ENCODE measurements at regions not wholly inside any gene's neighbourhood (a gene's known extent, or its start where the extent isn't known, plus 50 kb on each side); places are given as distances from the start of the nearest gene placed in this dataset.

DNA sequence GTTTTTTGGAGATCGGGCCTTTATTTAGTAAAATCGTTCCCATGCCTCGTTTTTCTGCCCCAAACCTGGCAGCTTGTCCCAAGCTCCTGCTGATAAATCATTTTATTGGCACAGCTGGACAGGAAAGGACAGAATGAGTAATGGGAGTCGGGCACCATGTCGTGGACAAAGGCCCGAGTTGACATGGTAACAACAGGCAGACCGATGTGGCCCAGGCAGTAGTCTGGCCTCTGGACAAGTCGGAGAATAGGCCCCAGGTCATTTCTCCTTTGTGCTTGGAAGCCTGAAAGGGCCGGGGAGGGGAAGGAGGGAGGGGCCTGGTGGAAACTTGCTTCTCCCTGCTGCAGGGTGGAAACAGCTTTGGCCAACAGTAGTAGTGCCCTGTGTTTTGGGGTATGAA, 234.9 kb downstream of the SUDS3 start:
- DNase-seq: no peak

DNA sequence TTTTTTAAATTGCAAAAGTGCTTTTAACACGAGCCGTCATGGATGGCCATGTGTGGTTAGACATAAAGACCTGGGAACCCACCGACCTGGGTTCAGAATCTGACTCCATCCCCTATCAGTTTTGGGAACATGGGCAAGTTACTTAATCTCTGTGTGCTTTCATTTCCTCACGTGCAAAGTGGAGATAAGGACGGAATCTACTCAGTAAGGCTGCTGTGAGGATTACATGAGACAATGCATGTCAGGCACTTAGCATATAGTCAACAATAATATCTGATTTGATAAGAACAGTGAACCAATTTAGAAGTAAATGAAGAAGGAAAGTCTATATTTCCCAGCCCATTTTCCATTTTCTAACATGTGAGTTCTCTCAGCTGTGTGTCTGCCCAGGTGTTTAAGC, 235.4 kb downstream of the SUDS3 start:
- no peak for DNase-seq

- DNase-seq: no peak
Observed at GRCh38 chr12:118617611-118618450, 241.5 kb downstream of the SUDS3 start.

- DNase-seq: no peak
Observed at GRCh38 chr12:118618695-118619094, 242.3 kb downstream of the SUDS3 start.

GRCh38 chr12:118625050-118625675, 248.8 kb downstream of the SUDS3 start:
- DNase-seq: no peak

DNA sequence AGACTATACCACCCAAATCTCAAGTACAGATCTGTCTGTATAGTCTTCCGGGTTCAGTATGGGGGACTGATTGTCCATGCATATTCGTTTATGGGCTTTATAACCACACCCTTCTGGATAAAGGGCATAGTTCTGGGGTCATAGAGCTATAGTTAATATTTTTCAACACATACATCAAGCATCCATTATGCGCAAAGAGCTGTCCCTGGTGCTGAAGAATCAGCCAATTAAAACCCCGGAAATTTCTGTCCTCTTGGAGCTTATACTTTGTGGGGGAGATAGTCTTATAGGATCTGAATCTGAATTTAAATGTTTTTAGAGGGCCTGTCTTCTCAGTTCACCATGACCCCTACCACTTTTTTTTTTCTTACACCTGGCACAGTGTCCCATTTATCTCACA, 256.7 kb downstream of the SUDS3 start:
- no peak for DNase-seq

DNA sequence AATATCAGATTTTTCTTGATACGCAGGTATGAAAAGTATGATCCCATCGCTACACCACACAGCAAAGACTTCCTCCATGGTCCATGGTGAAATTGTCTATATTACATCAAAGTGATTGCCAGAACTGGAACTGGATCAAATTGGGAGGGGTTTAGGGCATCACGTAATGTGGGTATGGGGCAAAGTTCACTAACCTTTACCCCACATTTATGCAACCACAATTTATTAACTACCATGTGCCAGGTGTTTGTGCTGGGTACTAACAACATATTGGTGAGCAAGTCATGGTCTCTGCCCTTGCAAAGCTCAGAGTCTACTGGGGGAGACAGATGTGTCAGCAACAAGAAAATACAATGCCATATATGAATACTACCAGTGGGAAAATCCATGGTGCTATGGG, 258.9 kb downstream of the SUDS3 start:
- DNase-seq: no peak

DNA sequence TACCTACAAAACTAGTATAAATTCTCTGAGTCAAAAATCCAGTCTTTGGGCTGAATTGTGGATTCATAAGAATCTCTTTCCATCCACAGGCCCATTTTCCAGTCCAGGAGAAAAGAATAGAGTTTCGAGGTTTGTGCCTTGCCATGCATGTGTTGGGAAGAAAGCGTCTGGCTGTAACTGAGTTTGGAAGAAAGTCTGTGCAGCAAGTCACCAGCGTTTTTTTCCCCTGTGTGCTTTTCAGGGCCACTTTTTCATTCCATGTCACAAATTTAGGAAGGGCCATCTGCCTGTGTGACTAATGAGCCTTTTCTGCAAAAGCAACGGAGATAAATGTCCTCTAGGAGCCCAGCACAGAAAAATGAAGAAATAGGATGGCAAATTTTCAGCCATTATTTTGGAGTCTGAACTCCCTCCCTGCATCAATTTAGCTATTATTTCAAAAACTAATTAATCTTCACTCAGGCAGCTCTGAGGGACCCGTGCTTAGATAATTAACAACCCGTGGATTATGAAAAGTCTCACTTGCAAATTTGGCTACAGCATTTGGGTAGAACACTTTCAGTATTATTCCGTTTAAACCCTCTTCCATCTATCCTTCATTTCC, 261.5 kb downstream of the SUDS3 start:
- no peak for DNase-seq

DNA sequence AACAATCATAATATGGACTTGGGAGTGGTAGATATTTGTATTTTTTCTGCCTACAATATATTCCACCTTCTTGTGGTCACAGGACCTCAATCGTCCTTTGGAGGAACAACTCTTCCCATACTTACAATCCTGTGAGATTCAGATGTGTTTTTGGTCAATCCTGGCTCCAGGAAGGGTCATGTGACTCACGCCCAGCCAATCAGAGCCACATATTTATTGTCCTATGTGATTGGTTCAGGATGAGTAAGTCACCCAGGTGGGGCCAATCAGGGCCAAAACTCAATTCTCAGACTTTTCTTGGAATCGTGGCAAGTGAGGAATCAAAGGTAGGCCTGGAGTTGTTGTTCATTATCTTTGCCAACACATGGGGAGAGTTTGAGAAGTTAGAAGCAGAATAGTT, 264.9 kb downstream of the SUDS3 start:
- DNase-seq: no peak

DNA sequence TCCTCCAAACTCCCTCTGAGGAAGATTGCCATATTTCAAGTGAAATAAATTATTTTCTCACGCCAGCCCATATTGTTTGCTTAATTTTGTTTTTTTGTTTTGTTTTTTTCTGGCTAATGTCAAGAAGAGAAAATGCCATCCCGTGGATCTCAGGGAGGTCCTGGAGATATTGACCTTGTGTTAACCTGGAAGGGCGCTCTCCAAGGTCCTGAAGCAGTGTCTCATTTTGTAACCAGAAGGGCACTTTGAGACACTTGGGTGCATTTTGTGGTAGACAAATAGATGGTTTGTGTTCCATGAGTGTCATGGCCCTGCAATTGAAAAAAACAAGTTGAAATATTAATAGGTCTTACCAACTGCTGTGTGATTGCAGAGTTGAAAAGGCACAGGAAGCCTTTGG, 268.9 kb downstream of the SUDS3 start:
- DNase-seq: peak; percentile 1

- DNase-seq: no peak
Observed at GRCh38 chr12:118649765-118650585, 273.6 kb downstream of the SUDS3 start.

- no peak for DNase-seq
Observed at GRCh38 chr12:118650586-118650960, 274.2 kb downstream of the SUDS3 start.

DNA sequence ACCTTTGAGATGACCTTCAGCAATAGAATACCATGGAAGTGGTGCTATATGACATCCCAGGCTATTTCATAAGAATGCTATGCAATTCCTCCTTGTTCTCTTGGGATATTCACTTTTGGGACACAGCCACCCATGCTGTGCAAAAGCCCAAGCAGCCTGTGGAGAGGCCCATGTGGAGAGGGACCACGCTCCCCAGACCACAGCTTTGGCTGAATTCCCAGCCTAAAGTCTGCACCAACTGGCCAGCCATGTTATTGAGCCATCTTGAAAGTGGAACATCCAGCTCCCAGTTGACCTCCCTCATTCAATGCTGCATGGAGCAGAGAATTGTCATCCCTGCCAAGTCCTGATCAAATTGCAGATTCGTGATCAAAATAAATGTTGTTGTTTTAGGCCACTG, 275.1 kb downstream of the SUDS3 start:
- no peak for DNase-seq

DNA sequence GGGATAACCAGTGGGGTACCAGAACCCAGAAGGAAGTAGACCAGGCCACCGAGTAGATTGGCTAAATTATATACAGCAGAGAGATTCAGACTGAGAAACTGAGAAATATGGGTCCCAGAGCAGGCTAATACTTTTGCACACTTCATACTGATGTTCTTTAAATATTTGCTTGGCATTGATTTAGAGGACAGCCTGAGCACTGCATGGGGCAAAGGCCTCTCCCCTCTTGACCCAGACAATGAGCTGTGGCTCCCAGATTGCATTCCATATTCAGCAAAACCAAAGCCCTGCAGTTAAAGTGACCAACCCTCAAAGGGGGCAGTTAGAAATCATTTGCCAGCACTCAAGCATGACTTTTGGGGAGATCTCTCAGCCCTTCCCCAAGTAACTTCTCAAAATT, 279.2 kb downstream of the SUDS3 start:
- no peak for DNase-seq

- no peak for DNase-seq
Observed at GRCh38 chr12:118680356-118680963, 300.9 kb upstream of the SRRM4 start.

GRCh38 chr12:118682656-118683055, 298.7 kb upstream of the SRRM4 start:
- no peak for DNase-seq

DNA sequence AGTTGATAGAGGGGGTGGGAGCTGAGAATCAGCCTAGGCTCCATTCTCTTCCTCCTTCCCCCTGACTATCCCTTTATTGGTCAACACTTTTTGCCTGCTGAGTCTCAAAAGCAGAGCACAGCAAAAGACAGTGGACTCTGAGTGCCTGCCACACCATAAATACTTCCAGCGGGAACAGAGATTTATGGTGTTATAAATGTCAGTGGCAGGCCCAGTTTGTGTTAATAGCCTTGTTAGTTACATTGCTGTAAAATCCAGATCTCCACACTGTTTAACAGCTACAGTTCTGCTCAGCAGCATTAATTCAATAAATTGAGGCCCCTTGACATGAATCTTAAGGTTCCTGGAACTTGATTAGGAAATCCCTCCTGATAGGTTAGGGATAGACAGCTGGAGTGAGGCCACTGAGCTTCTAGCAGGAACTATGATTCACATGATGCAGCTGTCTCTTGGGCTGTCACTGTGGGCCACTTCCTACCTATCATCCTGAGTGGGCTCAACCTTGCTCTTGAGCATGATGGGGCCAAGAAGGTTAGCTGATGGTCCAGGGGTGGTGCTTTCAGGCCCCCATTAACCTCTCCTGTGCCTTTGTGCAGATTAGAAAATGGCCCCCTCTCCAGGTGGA, 295.2 kb upstream of the SRRM4 start:
- DNase-seq: no peak

- no peak for DNase-seq
Observed at GRCh38 chr12:118689793-118690192, 291.5 kb upstream of the SRRM4 start.

- DNase-seq: no peak
Observed at GRCh38 chr12:118690506-118690905, 290.8 kb upstream of the SRRM4 start.

DNA sequence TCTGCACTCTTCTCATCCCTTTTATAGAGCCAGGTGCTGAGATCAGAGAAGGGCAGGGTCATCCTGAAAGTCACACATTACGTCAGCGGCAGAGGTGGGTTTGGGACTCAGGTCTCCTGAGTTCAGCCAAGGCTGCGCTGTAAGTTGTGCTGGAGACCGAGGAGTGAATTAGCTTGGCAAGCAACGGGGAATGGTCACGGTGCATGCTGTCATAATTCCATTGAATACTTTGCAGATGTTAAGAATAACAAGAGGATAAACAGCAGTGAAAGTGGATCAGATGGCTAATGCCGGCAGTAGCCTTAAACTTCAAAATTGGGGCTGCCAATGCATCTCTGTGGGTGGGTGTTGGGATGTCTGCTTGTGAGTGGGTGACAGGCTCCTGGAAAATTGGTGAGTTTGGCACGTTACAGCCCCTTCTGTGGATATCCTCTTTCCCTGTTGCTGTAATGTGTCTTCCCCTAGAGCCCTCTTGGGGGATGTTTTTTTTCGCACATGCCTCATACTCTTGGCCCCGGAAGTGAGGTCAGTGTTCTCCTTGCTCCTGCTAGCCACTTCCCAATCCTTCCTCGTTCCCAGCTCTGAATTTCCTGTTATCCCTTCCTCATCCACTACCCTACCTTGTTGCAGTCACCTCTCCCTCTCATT, 287.1 kb upstream of the SRRM4 start:
- DNase-seq: no peak

- DNase-seq: no peak
Observed at GRCh38 chr12:118704527-118705241, 276.7 kb upstream of the SRRM4 start.
